Sigmoid colon (tissue), 6 donors: ENCODE measurements at regions not wholly inside any gene's neighbourhood (a gene's known extent, or its start where the extent isn't known, plus 50 kb on each side); places are given as distances from the start of the nearest gene placed in this dataset.

Experiments
- DNase-seq: peaks from one replicate; pipeline ENCODE4 v3.0.0-alpha.2; 2019
- H3K27ac ChIP-seq, 4 donors: fragments of 200-600 bp; sonication (generic); one replicate each; pipeline ENCODE4 v1.5.1; 2016 to 2019; ENCODE audit warnings: mild to moderate bottlenecking in 1 of 4
- H3K27me3 ChIP-seq, 3 donors: fragments of 200-600 bp; sonication (generic); one replicate each; pipeline ENCODE4 v1.5.1; 2019; ENCODE audit warnings: mild to moderate bottlenecking in 1 of 3
- H3K36me3 ChIP-seq, 4 donors: fragments of 200-600 bp; sonication (generic); one replicate each; pipeline ENCODE4 v1.5.1; 2016 to 2019
- H3K4me1 ChIP-seq, 4 donors: fragments of 200-600 bp; sonication (generic); one replicate each; pipeline ENCODE4 v1.5.1; 2017 to 2019
- H3K4me3 ChIP-seq, 4 donors: fragments of 200-600 bp; sonication (generic); one replicate each; pipeline ENCODE4 v1.5.1; 2017 to 2019; ENCODE audit warnings: mild to moderate bottlenecking in 2 of 4, moderate library complexity in 1 of 4
- H3K9me3 ChIP-seq, 4 donors: fragments of 200-600 bp in 3 of 4; sonication (generic) in 3 of 4; one replicate each; pipeline versions ENCODE4 v1.5.1 to v1.6.1; 2013 to 2019
- CTCF ChIP-seq, 4 experiments: fragments of 450-650 bp in 3 of 4; fragments of 200-600 bp in 1 of 4; IDR thresholded peaks; one replicate each; pipeline ENCODE4 v1.5.1; 2016 to 2019; ENCODE audit warnings: antibody characterized with exemption in 4 of 4, mild to moderate bottlenecking in 3 of 4, moderate library complexity in 2 of 4
- EP300 ChIP-seq, 4 donors: sonication (generic); formaldehyde crosslinking; IDR thresholded peaks; one replicate each; pipeline ENCODE4 v1.6.1; 2017; ENCODE audit warnings: antibody characterized with exemption in 4 of 4
- POLR2A ChIP-seq, 2 donors: fragments of 450-650 bp; IDR thresholded peaks; one replicate each; pipeline ENCODE4 v1.6.1; 2016; ENCODE audit warnings: antibody characterized with exemption in 2 of 2, mild to moderate bottlenecking in 2 of 2, moderate library complexity in 2 of 2
- POLR2AphosphoS5 ChIP-seq, 4 donors: sonication (generic); formaldehyde crosslinking; IDR thresholded peaks; one replicate each; pipeline ENCODE4 v1.6.1; 2017; ENCODE audit warnings: antibody characterized with exemption in 4 of 4
- WGBS, 2 donors: extraction: QIAGEN DNeasy Blood & Tissue Kit; methylation state at CpG; one replicate each; pipeline ENCODE4 v1.1.7; 2013; 5-methylcytosine and 5-hydroxymethylcytosine counted together
- intact Hi-C: fragments of 100-400 bp; cut with DNase I; formaldehyde crosslinking; loops from one replicate; pipeline ENCODE4 v1.15.1; 2023
- donor health status: healthy with polysubstance abuse.
- donor health status: healthy.

- no peaks in the 10 kb centered on the region for H3K27me3 ChIP-seq
- H3K4me3 ChIP-seq, result no peak overlapping the region
- no peak for DNase-seq
- H3K36me3 ChIP-seq, result no peaks in the 10 kb centered on the region
- peaks cover 0 to 11% (median 7%) of the 10 kb centered on the region in 4 donors for H3K4me1 ChIP-seq
- intact Hi-C loops, result no loop called here
- no peak overlapping the region for H3K27ac ChIP-seq
- WGBS, 2 donors, result 94 to 96% methylated on average over 2 of the region's 2 CpGs
- TF ChIP-seq CTCF (IDR thresholded peaks at IDR 0.05) (no peak), EP300 (IDR thresholded peaks at IDR 0.05) (no peak), POLR2A (IDR thresholded peaks at IDR 0.05) (no peak), POLR2AphosphoS5 (IDR thresholded peaks at IDR 0.05) (no peak)
- no peaks in the 10 kb centered on the region for H3K9me3 ChIP-seq
Observed at GRCh38 chr13:48146636-48147035, 51.7 kb upstream of the MED4 start.

- Histone ChIP-seq H3K27ac (no peak overlapping the region), H3K27me3 (no peaks in the 10 kb centered on the region), H3K36me3 (no peaks in the 10 kb centered on the region), H3K4me3 (no peak overlapping the region), H3K9me3 (no peaks in the 10 kb centered on the region), H3K4me1 (peaks cover 0 to 11% (median 7%) of the 10 kb centered on the region in 4 donors)
- WGBS, 2 donors, result 89 to 97% methylated on average over 1 of the region's 1 CpG
- TF ChIP-seq POLR2A (IDR thresholded peaks at IDR 0.05) (no peak), CTCF (IDR thresholded peaks at IDR 0.05) (no peak), EP300 (IDR thresholded peaks at IDR 0.05) (no peak), POLR2AphosphoS5 (IDR thresholded peaks at IDR 0.05) (no peak)
- intact Hi-C loops, result no loop called here
- no peak for DNase-seq
Observed at GRCh38 chr13:48146122-48146521, 51.2 kb upstream of the MED4 start.
